NCI-H446 (cell line): ENCODE measurements at regions not wholly inside any gene's neighbourhood (a gene's known extent, or its start where the extent isn't known, plus 50 kb on each side); places are given as distances from the start of the nearest gene placed in this dataset.

Source experiments
- DNase-seq, 2 experiments: peaks; one replicate each; lab custom pipeline; 2025; lab: John Stamatoyannopoulos, UW

GRCh38 chr2:78023356-78023755 lies 501.2 kb upstream of the LRRTM4 start:
- DNase-seq, result no peak

- no peak for DNase-seq
Observed at GRCh38 chr2:78024996-78025395, 502.8 kb upstream of the LRRTM4 start.

- DNase-seq, result no peak
Observed at GRCh38 chr2:78029392-78029995, 507.3 kb upstream of the LRRTM4 start.

- no peak for DNase-seq
Observed at GRCh38 chr2:78034706-78035105, 512.5 kb upstream of the LRRTM4 start.

- no peak for DNase-seq
Observed at GRCh38 chr2:78035804-78036203, 513.6 kb upstream of the LRRTM4 start.

DNA sequence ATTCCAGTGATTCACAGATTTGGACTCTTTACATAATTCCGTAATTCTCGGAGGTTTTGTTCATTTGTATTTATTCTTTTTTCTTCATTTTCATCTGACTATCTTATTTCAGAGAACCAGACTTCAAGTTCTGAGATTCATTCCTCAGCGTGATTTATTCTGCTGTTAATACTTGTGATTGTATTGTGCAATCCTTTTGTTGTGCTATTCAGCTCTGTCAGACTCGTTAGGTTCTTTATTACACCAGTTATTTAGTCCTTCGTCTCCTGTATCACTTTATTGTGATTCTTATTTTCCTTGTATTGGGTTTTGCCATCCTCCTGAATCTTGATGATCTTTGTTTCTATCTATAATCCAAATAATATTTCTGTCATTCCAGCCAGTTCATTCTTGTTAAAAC lies 529.3 kb upstream of the LRRTM4 start:
- no peak for DNase-seq

DNA sequence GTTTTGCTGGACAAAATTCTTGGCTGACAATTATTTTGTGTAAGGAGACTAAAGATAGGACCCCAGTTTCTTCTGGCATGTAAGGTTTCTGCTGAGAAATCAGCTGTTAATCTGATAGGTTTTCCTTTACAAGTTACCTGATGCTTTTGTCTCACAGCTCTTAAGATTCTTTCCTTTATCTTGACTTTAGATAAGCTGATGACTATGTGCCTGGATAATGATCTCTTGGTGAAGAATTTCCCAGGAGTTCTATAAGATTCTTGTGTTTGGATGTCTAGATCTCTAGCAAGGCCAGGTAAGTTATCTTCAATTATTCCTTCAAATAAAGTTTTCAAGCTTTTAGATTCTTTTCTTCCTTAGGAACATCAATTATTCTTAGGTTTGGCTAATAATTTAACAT lies 534.8 kb upstream of the LRRTM4 start:
- DNase-seq, result no peak

DNA sequence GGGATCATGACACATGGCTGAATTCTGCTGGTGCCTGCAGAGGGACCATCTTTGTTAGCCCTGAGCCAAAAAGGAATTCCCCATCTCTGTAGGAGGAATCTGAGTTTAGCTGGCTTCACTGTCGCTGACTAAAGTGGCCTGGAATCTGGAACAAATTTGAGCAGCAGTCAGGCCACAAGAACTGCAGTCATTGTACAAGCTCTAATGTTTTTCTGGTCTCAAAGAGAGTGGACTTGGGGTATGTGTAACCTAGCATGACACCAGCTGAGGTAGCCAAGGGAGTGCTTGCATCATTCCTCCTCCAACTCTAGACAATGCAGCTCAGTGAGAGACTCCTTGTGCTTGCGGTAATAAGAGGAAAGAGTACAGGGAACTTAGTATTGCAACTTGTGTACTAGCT lies 539.1 kb upstream of the LRRTM4 start:
- no peak for DNase-seq

DNA sequence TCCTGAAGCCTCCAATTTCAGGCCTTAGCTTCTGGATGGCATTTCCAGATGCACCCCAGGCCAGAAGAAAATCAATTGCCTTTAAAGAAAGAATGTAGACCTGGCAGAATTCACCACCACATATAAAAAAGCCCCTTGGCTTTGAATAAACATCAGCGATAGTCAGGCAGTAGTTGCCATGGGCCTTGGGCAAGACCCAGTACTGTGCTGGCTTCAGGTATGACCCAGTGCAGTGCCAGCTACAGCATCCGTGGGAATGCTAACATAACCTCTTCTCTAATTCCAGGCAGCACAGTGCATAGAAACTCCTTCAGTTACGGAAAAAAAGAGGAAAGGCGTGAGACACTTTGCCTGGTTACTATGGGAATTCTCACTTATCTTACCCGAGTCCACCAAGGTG lies 539.6 kb upstream of the LRRTM4 start:
- no peak for DNase-seq

GRCh38 chr2:78063246-78064020 lies 541.3 kb upstream of the LRRTM4 start:
- DNase-seq, result no peak

- no peak for DNase-seq
Observed at GRCh38 chr2:78065366-78065765, 543.2 kb upstream of the LRRTM4 start.

DNA sequence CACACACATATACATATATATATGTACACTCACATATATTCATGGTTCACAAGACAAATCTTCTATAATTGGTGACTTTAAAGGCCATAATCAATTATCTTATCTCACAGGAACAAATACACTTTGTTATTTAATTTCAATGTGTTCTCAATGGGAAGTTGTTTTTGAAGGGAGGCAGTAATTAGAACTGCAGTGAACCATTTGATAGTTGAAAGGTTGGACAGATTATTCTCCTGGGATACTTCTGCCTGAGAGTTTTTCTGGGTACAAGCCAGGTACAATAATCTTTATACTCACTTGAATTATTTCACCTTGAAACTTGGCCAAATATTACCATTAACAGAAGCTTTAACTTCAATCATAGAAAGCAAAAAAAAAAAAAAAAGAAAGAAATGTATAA lies 546.6 kb upstream of the LRRTM4 start:
- no peak for DNase-seq

DNA sequence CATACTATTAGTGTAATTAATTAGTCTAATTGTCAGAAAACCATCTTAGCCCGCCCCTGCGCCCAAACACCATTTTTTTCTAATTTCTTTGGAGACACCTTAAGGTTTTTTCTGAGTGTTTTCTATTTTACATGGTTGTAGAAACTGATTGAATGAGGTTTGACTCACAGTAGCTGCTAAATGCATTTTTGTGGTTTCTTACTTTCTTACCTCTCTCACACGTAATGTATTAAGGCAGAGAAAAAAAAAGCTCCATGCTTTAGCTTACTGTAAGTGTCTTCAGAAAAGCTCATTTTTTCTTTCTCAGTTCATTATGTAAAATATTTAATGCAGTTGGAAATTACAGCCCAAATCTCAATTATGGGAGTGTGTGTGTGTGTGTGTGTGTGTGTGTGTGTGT lies 548.5 kb upstream of the LRRTM4 start:
- DNase-seq, result no peak

- DNase-seq, result no peak
Observed at GRCh38 chr2:78077633-78078032, 555.5 kb upstream of the LRRTM4 start.

DNA sequence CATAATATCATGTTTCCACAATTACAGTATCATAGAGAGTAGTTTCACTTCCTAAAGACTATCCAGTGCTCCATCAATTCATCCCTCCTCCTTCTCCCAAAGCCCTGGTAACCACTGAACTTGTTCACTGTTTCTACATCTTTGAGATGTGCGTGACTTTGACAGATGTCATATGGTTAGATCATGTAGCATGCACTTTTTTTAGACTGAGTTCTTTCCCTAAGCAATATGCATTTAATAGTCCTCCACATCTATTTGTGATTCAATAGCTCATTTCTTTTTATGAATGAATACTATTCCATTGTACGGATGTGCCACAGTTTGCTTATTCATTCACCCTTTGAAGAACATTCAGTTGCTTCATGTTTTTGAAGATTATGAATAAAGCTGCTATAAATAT lies 560.4 kb upstream of the LRRTM4 start:
- no peak for DNase-seq

GRCh38 chr2:78093436-78093835 lies 571.3 kb upstream of the LRRTM4 start:
- DNase-seq, result no peak

DNA sequence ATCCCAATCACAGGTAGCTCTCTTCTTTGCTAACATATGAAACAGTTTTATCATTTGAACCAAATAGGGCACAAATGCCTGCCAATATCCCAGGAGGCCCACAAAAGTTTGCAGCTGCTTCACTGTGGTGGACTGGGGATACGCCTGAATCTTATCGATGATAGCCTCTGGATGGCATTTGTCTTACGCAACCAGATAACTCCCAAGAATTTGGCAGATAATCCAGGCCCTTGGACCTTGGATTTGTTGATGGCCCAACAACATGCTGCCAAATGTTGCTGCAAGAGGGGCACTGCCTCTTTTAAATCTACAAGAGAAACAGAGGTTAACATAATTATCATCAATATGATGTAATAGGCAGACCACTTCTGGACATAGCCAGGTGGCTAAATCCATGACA lies 587.1 kb upstream of the LRRTM4 start:
- no peak for DNase-seq

DNA sequence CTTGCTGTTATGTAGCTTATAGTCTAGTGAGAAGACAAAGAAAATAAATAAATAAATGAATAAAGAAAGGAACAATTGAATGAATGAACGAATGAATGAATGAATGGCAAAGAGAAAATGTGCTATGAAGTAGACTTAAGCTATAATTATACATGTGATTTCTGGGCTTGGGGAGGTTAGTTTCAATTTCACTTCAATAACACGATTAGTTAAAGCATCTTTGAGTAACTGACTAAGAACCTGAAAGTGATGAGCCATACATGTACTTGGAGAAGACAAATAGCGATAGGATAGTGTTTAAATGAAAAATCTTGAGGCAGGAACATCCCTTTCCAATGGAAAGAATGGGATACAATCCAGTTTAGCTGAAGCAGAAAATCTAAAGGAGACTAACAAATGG lies 593.1 kb upstream of the LRRTM4 start:
- no peak for DNase-seq

DNA sequence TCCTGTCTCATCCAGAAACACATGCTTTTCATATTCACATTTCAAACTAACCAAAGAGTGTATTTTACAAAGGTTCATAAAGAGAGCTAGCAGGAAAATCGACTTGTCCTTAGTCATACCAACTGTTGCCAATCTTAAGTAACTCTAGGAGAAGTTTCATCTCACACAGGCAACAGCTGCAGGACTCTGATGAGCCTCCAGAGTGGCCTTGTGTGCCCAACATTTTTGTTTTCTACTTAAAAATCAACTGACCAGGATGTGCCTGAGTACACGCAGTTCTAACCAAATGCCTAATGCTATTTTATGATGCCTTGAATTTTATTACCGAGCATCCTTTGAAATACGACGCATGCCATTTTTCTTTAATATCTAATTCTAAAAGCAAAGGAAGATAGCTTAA lies 595.9 kb upstream of the LRRTM4 start:
- no peak for DNase-seq

GRCh38 chr2:78120275-78120674 lies 598.1 kb upstream of the LRRTM4 start:
- no peak for DNase-seq

- DNase-seq, result no peak
Observed at GRCh38 chr2:78125042-78125441, 602.9 kb upstream of the LRRTM4 start.

DNA sequence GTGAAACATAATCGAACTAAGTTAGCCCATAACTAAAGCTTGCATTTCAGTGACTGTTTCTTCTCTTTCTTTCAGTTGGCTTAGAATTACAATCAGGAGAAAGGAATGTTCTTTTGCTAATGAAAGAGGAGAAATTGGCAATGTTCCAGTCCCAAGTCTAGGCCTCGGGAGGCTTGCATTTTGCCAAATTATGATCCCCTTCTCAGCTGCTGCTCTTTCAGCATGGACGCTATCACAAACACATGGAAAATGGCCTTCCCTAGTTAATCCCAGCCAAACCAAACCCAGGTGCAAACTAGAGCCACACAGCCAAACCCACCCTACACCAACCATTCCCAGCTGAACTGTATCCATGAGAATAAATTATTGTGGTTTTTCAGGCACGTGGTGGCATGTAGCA lies 605.2 kb upstream of the LRRTM4 start:
- DNase-seq, result no peak

GRCh38 chr2:78132391-78133370 lies 610.5 kb upstream of the LRRTM4 start:
- DNase-seq, result no peak
